GM21367 (cell line): ENCODE measurements at regions not wholly inside any gene's neighbourhood (a gene's known extent, or its start where the extent isn't known, plus 50 kb on each side); places are given as distances from the start of the nearest gene placed in this dataset.

Experiments used
- ATAC-seq: cut with Tn5 transposase; IDR thresholded peaks from one replicate; pipeline ENCODE4 v1.9.1; 2021; ENCODE audit not compliant: unreplicated experiment

- ATAC-seq, result no peak
These were observed 163.0 kb upstream of the SYT13 start for GRCh38 chr11:45449036-45449601.

DNA sequence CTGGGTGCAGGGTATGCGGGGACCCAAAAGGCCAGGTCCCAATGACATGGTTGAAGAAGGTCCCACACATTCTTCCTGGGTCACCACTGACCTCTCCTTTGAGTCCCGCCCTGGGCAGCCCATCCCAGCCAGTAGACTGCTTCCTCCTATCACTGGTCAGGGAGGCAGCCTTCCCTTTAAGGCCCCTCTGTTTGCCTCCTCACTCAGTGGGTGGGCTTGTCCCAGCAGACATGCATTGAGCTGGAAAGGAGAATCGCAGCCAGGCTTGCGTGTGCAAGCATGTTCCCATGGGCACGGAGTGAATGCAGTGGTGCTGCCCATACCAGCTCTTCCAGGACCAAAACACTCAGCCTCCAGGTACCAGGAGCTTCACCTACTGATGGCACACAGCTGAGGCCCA lies 162.4 kb upstream of the SYT13 start:
- no peak for ATAC-seq

DNA sequence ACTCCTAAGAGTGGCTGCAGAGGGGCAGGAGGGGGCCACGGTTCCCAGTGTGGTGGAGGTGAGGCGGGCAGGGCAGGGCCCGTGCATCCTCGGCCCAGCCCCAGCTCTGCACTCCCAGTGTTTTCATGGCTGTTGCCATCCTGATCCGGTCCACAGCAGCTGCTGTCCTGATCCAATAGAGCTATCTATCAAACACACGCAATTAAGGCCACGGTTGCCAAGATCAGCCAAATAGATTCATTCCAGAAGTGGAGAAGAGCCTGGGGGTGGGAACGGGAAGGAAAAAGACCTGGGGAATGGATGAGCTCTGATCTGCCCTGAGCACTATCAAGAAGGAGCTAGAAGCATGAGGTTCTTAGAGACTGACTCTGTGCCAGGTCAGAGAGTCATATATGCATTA lies 160.9 kb upstream of the SYT13 start:
- no peak for ATAC-seq

- no peak for ATAC-seq
These were observed 160.3 kb upstream of the SYT13 start for GRCh38 chr11:45446434-45446833.

- ATAC-seq, result no peak
These were observed 158.7 kb upstream of the SYT13 start for GRCh38 chr11:45444796-45445195.

GRCh38 chr11:45440111-45440510 lies 154.0 kb upstream of the SYT13 start:
- no peak for ATAC-seq

DNA sequence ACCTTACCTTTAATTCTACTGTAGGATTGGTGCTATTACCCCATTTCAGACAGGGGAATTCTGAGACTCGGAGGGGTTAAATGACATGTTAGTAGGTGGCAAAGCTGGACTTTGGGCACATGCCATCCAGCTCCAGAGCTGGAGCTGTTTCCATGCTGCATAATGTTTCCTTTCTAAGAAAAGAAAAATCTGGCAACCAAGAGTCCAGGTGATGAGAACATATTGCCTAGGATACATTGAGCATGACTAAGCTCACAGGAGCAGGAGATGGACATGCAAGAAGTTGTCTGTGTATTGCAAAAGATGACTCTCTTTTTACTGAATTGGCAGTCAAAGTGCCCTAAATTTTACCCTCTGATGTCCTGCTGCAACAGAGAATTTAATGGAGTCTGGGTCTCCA lies 150.8 kb upstream of the SYT13 start:
- no peak for ATAC-seq

- ATAC-seq, result no peak
These were observed 150.0 kb upstream of the SYT13 start for GRCh38 chr11:45436118-45436517.

DNA sequence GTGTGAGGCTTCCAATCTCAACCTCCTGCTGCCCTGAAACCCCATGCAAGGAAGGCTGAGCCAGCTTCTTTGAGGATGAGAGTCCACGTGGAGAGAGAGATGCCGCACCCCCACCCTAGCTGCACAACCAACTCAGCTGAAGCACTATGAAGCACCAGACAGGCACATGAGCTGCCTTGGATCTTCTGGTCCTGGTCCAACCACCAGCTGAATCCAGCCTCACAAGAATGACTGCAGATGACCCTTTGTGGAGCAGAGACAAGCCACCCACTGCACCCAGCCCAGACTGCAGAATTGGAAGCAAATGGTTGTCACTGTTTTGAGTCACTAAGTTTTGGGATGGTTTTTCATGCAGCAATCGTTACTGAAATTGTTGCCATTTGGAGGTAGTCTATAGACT lies 149.6 kb upstream of the SYT13 start:
- ATAC-seq, result no peak

- no peak for ATAC-seq
These were observed 146.8 kb upstream of the SYT13 start for GRCh38 chr11:45432910-45433309.

- ATAC-seq, result no peak
These were observed 146.0 kb upstream of the SYT13 start for GRCh38 chr11:45432100-45432499.

GRCh38 chr11:45431046-45432018 lies 145.2 kb upstream of the SYT13 start:
- ATAC-seq, result no peak

GRCh38 chr11:45430361-45430760 lies 144.2 kb upstream of the SYT13 start:
- no peak for ATAC-seq

DNA sequence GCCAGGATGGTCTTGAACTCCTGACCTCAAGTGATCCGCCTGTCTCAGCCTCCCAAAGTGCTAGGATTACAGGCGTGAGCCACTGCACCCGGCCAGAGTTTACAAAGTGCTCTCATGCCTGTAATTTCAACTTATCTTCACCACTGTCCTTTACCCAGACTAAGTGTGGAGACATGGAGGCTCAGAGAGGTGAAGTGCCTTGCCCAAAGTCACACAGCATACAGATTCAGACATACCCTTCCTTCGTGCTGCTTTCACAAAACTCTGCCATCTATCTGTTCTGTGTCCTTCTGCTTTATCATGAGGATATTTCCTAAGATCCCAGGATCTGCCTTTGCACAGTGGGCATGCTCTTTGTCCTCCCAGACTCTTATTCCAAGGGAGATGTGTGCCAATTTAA lies 143.6 kb upstream of the SYT13 start:
- ATAC-seq, result no peak

DNA sequence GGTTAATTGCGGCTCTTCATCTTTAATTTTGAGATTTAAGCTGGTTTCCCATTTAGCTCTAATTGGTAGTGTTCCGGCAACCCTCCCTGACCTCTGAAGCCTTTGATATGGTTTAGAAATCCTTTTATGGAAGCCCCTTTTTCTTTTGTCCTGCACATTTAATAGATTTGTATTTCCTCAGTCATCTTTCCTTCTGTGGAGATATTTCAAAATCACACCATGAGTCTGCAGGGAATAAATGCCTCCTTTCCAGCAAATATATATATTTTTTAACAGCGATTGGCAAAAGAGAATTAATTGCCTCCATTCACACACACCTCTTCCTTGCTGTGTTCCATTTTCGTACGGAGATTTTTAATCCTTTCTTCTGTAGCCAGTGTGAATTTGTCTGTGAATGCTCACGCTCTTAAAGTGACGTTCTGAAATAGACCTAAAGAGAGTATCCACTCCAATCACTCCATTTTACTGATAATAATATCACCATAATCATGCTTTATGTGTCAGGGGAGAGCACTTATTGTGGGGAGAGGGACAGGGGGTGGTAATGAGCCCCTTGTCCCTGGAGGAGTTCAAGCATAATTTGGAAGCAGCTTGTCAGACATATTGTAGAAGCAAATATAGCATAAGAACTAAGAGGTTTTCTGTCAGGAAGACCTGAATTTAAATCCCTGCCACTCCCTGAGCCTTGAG lies 142.5 kb upstream of the SYT13 start:
- ATAC-seq, result no peak

DNA sequence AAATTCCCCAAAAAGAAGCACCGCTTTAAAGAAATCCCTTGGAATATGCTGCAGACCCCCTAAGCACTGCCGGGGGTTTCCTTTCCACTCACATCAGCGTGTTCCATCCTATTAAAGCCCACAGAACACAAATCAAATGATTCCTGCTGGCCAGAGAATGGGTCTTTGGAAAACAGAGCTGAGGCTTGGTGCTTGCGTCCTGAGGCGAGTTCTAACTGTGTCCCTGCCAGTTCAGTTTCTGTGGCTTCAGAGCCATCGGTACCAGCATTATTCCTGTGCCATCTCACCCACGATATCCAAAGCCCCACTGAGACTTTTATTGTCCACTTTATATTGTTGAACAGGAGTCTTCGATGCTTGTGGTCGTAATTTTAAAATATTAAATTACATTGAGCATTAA lies 142.0 kb upstream of the SYT13 start:
- ATAC-seq, result no peak

- ATAC-seq, result no peak
These were observed 138.5 kb upstream of the SYT13 start for GRCh38 chr11:45424411-45425180.

GRCh38 chr11:45423475-45424120 lies 137.5 kb upstream of the SYT13 start:
- no peak for ATAC-seq

DNA sequence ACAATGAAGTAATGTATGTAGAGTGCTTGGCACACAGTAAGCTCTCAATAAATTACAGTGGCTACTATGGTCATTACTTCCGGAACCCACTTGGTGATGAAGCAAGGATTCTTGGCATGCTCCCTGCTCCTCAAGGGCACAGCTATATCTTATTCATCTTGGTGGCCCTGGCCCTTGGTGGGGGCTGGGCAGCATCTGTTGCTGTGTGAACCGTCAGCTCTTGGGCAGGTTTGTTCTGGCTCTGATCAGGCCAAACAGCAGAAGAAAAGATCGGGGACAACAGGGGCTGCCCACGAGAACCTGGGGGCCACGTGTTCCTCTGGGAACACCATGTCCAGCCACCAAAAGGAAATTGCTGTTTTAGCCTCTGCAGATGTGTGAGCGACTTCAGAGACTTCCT lies 136.9 kb upstream of the SYT13 start:
- no peak for ATAC-seq

- ATAC-seq, result no peak
These were observed 127.9 kb upstream of the SYT13 start for GRCh38 chr11:45414088-45414487.
